MM.1S (cell line): ENCODE measurements at regions not wholly inside any gene's neighbourhood (a gene's known extent, or its start where the extent isn't known, plus 50 kb on each side); places are given as distances from the start of the nearest gene placed in this dataset.

Experiments
- CTCF ChIP-seq: fragments of 300-600 bp; sonication (generic); IDR thresholded peaks from 2 replicates; pipeline ENCODE4 v1.5.1; 2016; ENCODE audit warnings: antibody characterized with exemption, low read length, mixed read lengths
- EZH2 ChIP-seq: fragments of 300-600 bp; sonication (generic); optimal IDR thresholded peaks from 2 replicates; pipeline ENCODE3; 2017; ENCODE audit warnings: low read depth, mild to moderate bottlenecking, antibody characterized with exemption, low read length, mixed read lengths

- TF ChIP-seq CTCF (no peak), EZH2 (no peak)
These were observed 97.1 kb upstream of the MVB12B start for GRCh38 chr9:126229501-126229900.
